IMR-90 (cell line): ENCODE measurements at regions not wholly inside any gene's neighbourhood (a gene's known extent, or its start where the extent isn't known, plus 50 kb on each side); places are given as distances from the start of the nearest gene placed in this dataset.

ENCODE experiments used
- ATAC-seq: fragments of 200-7000 bp; cut with Tn5 transposase; 2 replicates; pipeline ENCODE4 v1.9.1; 2020; ENCODE audit warnings: low read depth, mild to moderate bottlenecking, moderate library complexity
- BruUV-seq: library from RNA; stranded (reverse); fragments of 400-500 nt; replicated peaks from 2 replicates; lab custom pipeline; 2021; lab: Mats Ljungman, UMichigan
- CTCF ChIA-PET: fragments of 300-600 bp; formaldehyde crosslinking; extraction: SDS; loops from one replicate; lab custom pipeline; 2021; ENCODE audit warnings: antibody characterized with exemption; lab: Yijun Ruan, JAX
- POLR2A ChIA-PET: fragments of 300-600 bp; sonication (Branson Sonifier 250); formaldehyde crosslinking; loops from one replicate; lab custom pipeline; 2022; ENCODE audit warnings: antibody characterized with exemption; ENCODE audit not compliant: unreplicated experiment; lab: Charles Lee
- DNase-seq: peaks from one replicate; pipeline ENCODE4 v3.0.0; 2013
- H2AFZ ChIP-seq: replicated peaks from 2 replicates; pipeline ENCODE3; 2013; ENCODE audit warnings: low read length, mild to moderate bottlenecking; ENCODE audit not compliant: poor library complexity
- H2AK5ac ChIP-seq: 2 replicates; pipeline ENCODE4 v1.6.1; 2013; ENCODE audit warnings: low read depth, low read length, inconsistent platforms
- H2AK9ac ChIP-seq: replicated peaks from 2 replicates; pipeline ENCODE3; 2013; ENCODE audit warnings: mild to moderate bottlenecking, low read depth, low read length, moderate library complexity; ENCODE audit not compliant: poor library complexity
- H2BK120ac ChIP-seq: 2 replicates; pipeline ENCODE4 v1.6.1; 2013; ENCODE audit warnings: low read depth, low read length, inconsistent platforms
- H2BK15ac ChIP-seq: 3 replicates; pipeline ENCODE4 v1.6.1; 2013; ENCODE audit warnings: low read depth, low read length, inconsistent platforms
- H2BK20ac ChIP-seq: 2 replicates; pipeline ENCODE4 v1.6.1; 2013; ENCODE audit warnings: low read depth, mild to moderate bottlenecking, inconsistent platforms, low read length, moderate library complexity
- H2BK5ac ChIP-seq: 2 replicates; pipeline ENCODE4 v1.6.1; 2013; ENCODE audit warnings: mild to moderate bottlenecking, low read depth, low read length, inconsistent platforms; ENCODE audit not compliant: poor library complexity, severe bottlenecking
- H3K14ac ChIP-seq: replicated peaks from 2 replicates; pipeline ENCODE4 v1.6.1; 2013; ENCODE audit warnings: low read depth, low read length, inconsistent platforms
- H3K18ac ChIP-seq: 2 replicates; pipeline ENCODE4 v1.6.1; 2013; ENCODE audit warnings: low read depth, low read length, control low read depth
- H3K23ac ChIP-seq: 2 replicates; pipeline ENCODE4 v1.6.1; 2013; ENCODE audit warnings: low read depth, low read length, inconsistent platforms
- H3K27ac ChIP-seq: 2 replicates; pipeline ENCODE4 v1.5.1; 2013; ENCODE audit warnings: mild to moderate bottlenecking, control low read depth, low read length; ENCODE audit not compliant: insufficient read depth
- H3K27me3 ChIP-seq: 2 replicates; pipeline ENCODE4 v1.6.1; 2013; ENCODE audit warnings: low read length; ENCODE audit not compliant: control insufficient read depth, insufficient read depth
- H3K36me3 ChIP-seq: 2 replicates; pipeline ENCODE4 v1.6.1; 2013; ENCODE audit warnings: low read length, mixed read lengths; ENCODE audit not compliant: control insufficient read depth, insufficient read depth
- H3K4ac ChIP-seq: 2 replicates; pipeline ENCODE4 v1.6.1; 2013; ENCODE audit warnings: low read depth, low read length, inconsistent platforms
- H3K4me1 ChIP-seq: 2 replicates; pipeline ENCODE4 v1.6.1; 2013; ENCODE audit warnings: low read length, mixed read lengths; ENCODE audit not compliant: control insufficient read depth, insufficient read depth
- H3K4me2 ChIP-seq: 2 replicates; pipeline ENCODE4 v1.6.1; 2013; ENCODE audit warnings: low read depth, mild to moderate bottlenecking, control low read depth, low read length, moderate library complexity
- H3K4me3 ChIP-seq: 2 replicates; pipeline ENCODE4 v1.5.1; 2013; ENCODE audit warnings: low read depth, mild to moderate bottlenecking, control low read depth, low read length, moderate library complexity; ENCODE audit not compliant: insufficient read depth
- H3K56ac ChIP-seq: 2 replicates; pipeline ENCODE4 v1.6.1; 2013; ENCODE audit warnings: low read length, inconsistent platforms; ENCODE audit not compliant: insufficient read depth; ENCODE audit errors: extremely low read depth
- H3K79me1 ChIP-seq, 2 experiments: 2 replicates each; pipeline ENCODE4 v1.6.1; 2013; ENCODE audit warnings: low read length in 2 of 2, inconsistent platforms in 1 of 2, low read depth in 1 of 2
- H3K9ac ChIP-seq: 2 replicates; pipeline ENCODE4 v1.6.1; 2013; ENCODE audit warnings: low read depth, low read length, control low read depth
- H3K9me1 ChIP-seq: 2 replicates; pipeline ENCODE4 v1.6.1; 2013; ENCODE audit warnings: low read length, inconsistent platforms; ENCODE audit not compliant: insufficient read depth
- H3K9me3 ChIP-seq: 2 replicates; pipeline ENCODE4 v1.6.1; 2013; ENCODE audit warnings: low read length; ENCODE audit not compliant: control insufficient read depth, insufficient read depth
- H4K20me1 ChIP-seq: 2 replicates; pipeline ENCODE4 v1.6.1; 2013; ENCODE audit warnings: low read length, inconsistent platforms; ENCODE audit not compliant: insufficient read depth
- H4K5ac ChIP-seq: 2 replicates; pipeline ENCODE4 v1.6.1; 2013; ENCODE audit warnings: mild to moderate bottlenecking, low read depth, low read length, control low read depth
- H4K8ac ChIP-seq, 2 experiments: 2 replicates each; pipeline ENCODE4 v1.6.1; 2013; ENCODE audit warnings: low read depth in 2 of 2, low read length in 2 of 2, control low read depth in 1 of 2, inconsistent platforms in 1 of 2
- H4K91ac ChIP-seq: 2 replicates; pipeline ENCODE4 v1.6.1; 2013; ENCODE audit warnings: low read depth, low read length, inconsistent platforms; ENCODE audit not compliant: insufficient read depth
- BHLHE40 ChIP-seq: fragments of 150-350 bp; IDR thresholded peaks from 2 replicates; pipeline ENCODE4 v1.6.1; 2016; ENCODE audit warnings: mild to moderate bottlenecking, low read depth, low read length
- CHD1 ChIP-seq: IDR thresholded peaks from 2 replicates; pipeline ENCODE4 v1.6.1; 2012; ENCODE audit warnings: low read depth, low read length, improper control_type of control experiment
- MXI1 ChIP-seq: IDR thresholded peaks from 2 replicates; pipeline ENCODE4 v1.6.1; 2012; ENCODE audit warnings: low read depth, mild to moderate bottlenecking, low read length, moderate library complexity, borderline replicate concordance
- RAD21 ChIP-seq: IDR thresholded peaks from 2 replicates; pipeline ENCODE4 v1.6.1; 2012; ENCODE audit warnings: low read length, improper control_type of control experiment
- RCOR1 ChIP-seq: IDR thresholded peaks from 2 replicates; pipeline ENCODE4 v1.6.1; 2012; ENCODE audit warnings: mild to moderate bottlenecking, low read length, improper control_type of control experiment; ENCODE audit not compliant: insufficient replicate concordance
- RFX5 ChIP-seq: IDR thresholded peaks from 2 replicates; pipeline ENCODE4 v1.8.0; 2012; ENCODE audit warnings: low read depth, mild to moderate bottlenecking, low read length, moderate library complexity
- WGBS, 2 experiments: methylation state at CpG; one replicate each; pipeline versions ENCODE4 v1.1.5 to v1.1.7; 2013; ENCODE audit warnings: missing lambda C conversion rate in 2 of 2; ENCODE audit not compliant: insufficient read length in 1 of 2; ENCODE audit errors: extremely low coverage in 2 of 2; 5-methylcytosine and 5-hydroxymethylcytosine counted together
- dilution Hi-C: fragments of 300-500 bp; cut with HindIII; formaldehyde crosslinking; loops from one replicate; pipeline ENCODE4 v1.14.3; 2018; ENCODE audit warnings: low sequenced_read_pairs; ENCODE audit not compliant: unreplicated experiment
- in situ Hi-C: fragments of 300-500 bp; cut with MboI; formaldehyde crosslinking; loops from 3 replicates; pipeline ENCODE4 v1.14.3; 2019; ENCODE audit warnings: low sequenced_read_pairs, inconsistent platforms, mixed read lengths
- intact Hi-C: fragments of 100-400 bp; cut with micrococcal nuclease; formaldehyde crosslinking; loops from 2 replicates; pipeline ENCODE4 v1.10.0; 2022
- TF ChIP-seq, protein P1 (sequence below): conservative IDR thresholded peaks from 2 replicates; pipeline ENCODE4 v1.5.1; 2012; ENCODE audit warnings: mild to moderate bottlenecking, low read depth, low read length, improper control_type of control experiment
- TF ChIP-seq, protein P2 (sequence below): fragments of 150-350 bp; IDR thresholded peaks from 2 replicates; pipeline ENCODE4 v1.6.1; 2017; ENCODE audit warnings: mild to moderate bottlenecking, antibody characterized with exemption, low read length, low read depth

DNA sequence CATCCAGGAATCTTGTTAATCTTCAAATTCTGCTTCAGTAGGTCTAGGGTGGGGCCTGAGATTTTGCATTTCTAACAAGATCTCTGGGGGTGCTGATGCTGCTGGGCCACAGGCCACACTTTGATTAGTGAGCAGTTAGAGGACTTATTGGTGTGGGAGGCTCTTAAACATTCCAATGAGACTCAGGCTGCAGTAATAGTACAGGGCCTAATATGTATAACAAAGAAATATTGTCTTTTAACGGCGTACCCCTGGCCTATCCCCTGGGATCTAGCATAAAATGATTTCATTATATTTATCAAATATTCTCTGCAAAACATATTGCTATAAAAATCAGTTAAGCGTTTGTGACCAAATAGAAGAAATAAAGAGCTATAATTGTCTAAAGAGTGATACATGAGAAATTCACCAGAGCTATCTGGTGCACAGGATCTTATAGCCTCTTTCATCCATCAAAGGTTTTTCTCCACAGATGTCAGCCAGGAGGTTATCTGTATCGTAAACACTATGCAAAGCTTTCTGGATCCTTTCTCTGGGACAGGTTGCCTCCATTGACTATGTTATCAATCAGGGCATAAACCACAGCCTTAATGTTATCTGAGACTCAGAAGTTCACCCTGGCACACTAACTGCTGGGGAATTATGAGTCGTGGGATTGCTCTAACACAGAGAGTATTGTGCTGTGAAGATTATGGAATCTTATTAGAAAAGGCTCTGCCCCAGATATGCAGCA lies 488.5 kb upstream of the MAP3K7 start:
- H3K4me2 ChIP-seq = no peak overlapping the region
- H3K4me3 ChIP-seq = no peak overlapping the region
- no peak for ATAC-seq
- H3K9me1 ChIP-seq = no peaks in the 10 kb centered on the region
- H4K5ac ChIP-seq = no peak overlapping the region
- H4K91ac ChIP-seq = no peak overlapping the region
- no peak overlapping the region for H3K14ac ChIP-seq
- no peak overlapping the region for H2BK20ac ChIP-seq
- dilution Hi-C loops (no loop called here), intact Hi-C loops (no loop called here), in situ Hi-C loops (no loop called here)
- no peak overlapping the region for H2BK5ac ChIP-seq
- no peaks in the 10 kb centered on the region for H3K27me3 ChIP-seq
- H3K4me1 ChIP-seq = no peaks in the 10 kb centered on the region
- no peaks in the 10 kb centered on the region for H3K9me3 ChIP-seq
- ChIA-PET CTCF (no interaction called here), POLR2A (no interaction called here)
- no peak overlapping the region for H2BK15ac ChIP-seq
- H3K79me1 ChIP-seq = no peaks in the 10 kb centered on the region
- H2BK120ac ChIP-seq = no peak overlapping the region
- no peak overlapping the region for H2AK9ac ChIP-seq
- DNase-seq = no peak
- H4K8ac ChIP-seq = no peak overlapping the region
- no peaks in the 10 kb centered on the region for H3K36me3 ChIP-seq
- TF ChIP-seq MXI1 = no peak
- TF ChIP-seq CHD1 = no peak
- no peak for TF ChIP-seq RAD21
- TF ChIP-seq, protein P1, sequence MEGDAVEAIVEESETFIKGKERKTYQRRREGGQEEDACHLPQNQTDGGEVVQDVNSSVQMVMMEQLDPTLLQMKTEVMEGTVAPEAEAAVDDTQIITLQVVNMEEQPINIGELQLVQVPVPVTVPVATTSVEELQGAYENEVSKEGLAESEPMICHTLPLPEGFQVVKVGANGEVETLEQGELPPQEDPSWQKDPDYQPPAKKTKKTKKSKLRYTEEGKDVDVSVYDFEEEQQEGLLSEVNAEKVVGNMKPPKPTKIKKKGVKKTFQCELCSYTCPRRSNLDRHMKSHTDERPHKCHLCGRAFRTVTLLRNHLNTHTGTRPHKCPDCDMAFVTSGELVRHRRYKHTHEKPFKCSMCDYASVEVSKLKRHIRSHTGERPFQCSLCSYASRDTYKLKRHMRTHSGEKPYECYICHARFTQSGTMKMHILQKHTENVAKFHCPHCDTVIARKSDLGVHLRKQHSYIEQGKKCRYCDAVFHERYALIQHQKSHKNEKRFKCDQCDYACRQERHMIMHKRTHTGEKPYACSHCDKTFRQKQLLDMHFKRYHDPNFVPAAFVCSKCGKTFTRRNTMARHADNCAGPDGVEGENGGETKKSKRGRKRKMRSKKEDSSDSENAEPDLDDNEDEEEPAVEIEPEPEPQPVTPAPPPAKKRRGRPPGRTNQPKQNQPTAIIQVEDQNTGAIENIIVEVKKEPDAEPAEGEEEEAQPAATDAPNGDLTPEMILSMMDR = no peak
- no peak for TF ChIP-seq RCOR1
- TF ChIP-seq BHLHE40 = no peak
- TF ChIP-seq, protein P2, sequence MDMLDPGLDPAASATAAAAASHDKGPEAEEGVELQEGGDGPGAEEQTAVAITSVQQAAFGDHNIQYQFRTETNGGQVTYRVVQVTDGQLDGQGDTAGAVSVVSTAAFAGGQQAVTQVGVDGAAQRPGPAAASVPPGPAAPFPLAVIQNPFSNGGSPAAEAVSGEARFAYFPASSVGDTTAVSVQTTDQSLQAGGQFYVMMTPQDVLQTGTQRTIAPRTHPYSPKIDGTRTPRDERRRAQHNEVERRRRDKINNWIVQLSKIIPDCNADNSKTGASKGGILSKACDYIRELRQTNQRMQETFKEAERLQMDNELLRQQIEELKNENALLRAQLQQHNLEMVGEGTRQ = no peak
- TF ChIP-seq RFX5 = no peak
- WGBS, 2 experiments = no CpG with 5 or more reads among the region's 5 CpGs
- H2AFZ ChIP-seq = no peak overlapping the region
- no peak overlapping the region for H2AK5ac ChIP-seq
- H3K4ac ChIP-seq = no peak overlapping the region
- no peak overlapping the region for H3K23ac ChIP-seq
- no peaks in the 10 kb centered on the region for H4K20me1 ChIP-seq
- no peak overlapping the region for H3K27ac ChIP-seq
- H3K9ac ChIP-seq = no peak overlapping the region
- H3K18ac ChIP-seq = no peak overlapping the region
- H3K56ac ChIP-seq = no peak overlapping the region
- no TSS peak for BruUV-seq
